COLO668 (cell line): ENCODE measurements at regions not wholly inside any gene's neighbourhood (a gene's known extent, or its start where the extent isn't known, plus 50 kb on each side); places are given as distances from the start of the nearest gene placed in this dataset.

Source experiments
- DNase-seq: peaks from one replicate; lab custom pipeline; 2025; ENCODE audit not compliant: unreplicated experiment; lab: John Stamatoyannopoulos, UW

- DNase-seq = no peak
Observed at GRCh38 chr10:36073796-36074345, 431.8 kb upstream of the FZD8 start.

DNA sequence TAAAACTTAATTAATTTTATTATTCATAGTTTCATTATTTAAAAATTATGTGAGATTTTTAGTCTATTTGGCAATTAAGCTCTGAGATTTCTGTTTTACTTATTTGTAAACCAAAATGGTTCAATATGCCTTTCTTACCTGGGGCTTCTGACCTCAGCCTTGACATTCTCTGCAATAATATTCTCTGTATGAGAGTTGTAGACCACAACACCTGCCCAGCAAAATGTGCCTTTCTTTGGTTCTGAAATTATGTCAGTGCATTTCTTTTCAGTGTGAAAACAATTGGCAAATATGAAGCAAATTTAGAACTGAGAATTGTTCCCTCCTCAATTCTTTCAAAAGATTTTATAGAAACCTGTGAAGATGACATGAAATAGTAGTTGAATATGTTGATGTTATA lies 426.4 kb upstream of the FZD8 start:
- DNase-seq = no peak

DNA sequence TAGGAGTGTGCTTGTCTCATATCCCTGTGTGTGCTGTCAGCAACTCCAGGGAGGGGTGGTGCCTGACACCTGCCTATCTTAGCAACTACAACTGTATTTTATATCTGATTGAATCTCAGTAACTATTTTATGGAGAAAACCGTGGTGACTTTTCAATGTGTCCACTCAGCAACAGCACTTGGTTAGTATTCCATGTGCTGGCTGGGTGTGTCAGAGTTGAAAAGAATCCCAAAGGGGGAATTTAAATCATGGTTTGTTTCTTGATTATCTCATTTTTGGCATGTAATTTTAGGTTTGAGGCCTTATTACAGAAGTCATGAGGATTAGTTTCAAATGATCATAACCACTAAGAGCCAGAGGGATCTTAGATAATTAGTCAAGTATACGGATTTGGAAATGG lies 425.7 kb upstream of the FZD8 start:
- no peak for DNase-seq

- no peak for DNase-seq
Observed at GRCh38 chr10:36066850-36067249, 424.8 kb upstream of the FZD8 start.

GRCh38 chr10:36066102-36066501 lies 424.0 kb upstream of the FZD8 start:
- no peak for DNase-seq

DNA sequence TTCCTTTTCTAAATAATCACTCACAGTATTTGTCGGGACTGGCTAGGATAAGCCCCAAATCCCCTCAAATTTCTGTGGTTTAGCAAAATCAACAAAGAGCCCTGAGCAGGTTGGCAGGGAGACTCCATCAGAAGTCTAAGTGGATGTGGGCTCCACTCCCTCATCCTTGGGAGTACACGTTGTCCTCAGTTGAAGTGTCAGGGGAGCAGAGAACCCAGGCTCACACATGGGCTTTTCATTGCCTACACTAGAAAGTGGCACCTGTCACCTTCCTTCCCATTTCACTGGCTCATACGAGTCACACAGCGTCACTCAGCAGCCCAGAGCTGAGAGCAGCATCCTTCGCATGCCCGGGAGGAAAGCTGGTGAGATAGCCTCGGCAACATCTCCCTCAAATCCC lies 421.3 kb upstream of the FZD8 start:
- DNase-seq = no peak

DNA sequence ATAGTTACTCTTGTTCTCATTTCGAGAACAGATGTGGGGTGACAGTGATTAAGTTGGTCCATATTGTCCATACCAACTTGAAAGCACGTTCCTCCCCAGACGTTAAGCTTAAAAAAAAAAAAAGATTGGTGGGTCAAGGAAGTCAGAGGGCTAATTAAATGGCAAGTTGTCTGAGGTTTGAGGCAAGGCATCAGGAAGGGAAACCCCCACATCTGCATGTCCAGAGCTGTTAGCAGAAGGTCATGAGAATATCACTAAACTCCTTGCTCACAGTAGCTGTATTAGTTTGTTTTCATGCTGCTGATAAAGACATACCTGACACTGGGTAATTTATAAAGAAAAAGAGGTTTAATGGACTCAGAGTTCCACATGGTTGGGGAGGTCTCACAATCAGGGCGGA lies 415.6 kb upstream of the FZD8 start:
- no peak for DNase-seq

- no peak for DNase-seq
Observed at GRCh38 chr10:36057180-36057579, 415.1 kb upstream of the FZD8 start.

DNA sequence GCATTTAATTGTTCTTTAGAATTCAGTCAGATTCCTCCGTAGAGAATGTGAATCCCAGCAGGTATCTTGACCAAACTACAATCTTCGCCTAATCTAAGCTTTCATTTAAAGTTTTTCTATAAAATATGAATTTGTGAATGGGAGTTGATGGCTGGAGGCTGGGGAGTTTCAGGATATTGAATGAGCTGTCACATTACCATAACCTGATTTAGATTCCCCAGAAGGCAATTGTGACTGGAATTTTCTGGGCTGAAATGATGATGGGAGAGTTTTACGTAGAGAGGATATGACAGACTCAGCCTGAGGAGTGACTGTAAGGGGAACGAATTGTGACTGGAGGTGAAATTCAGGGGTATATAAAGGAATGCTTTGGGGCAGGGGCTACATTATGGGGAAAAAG lies 411.7 kb upstream of the FZD8 start:
- no peak for DNase-seq

GRCh38 chr10:36053271-36053670 lies 411.2 kb upstream of the FZD8 start:
- DNase-seq = no peak

- DNase-seq = no peak
Observed at GRCh38 chr10:36051500-36051991, 409.4 kb upstream of the FZD8 start.

GRCh38 chr10:36050763-36051499 lies 408.8 kb upstream of the FZD8 start:
- DNase-seq = no peak

DNA sequence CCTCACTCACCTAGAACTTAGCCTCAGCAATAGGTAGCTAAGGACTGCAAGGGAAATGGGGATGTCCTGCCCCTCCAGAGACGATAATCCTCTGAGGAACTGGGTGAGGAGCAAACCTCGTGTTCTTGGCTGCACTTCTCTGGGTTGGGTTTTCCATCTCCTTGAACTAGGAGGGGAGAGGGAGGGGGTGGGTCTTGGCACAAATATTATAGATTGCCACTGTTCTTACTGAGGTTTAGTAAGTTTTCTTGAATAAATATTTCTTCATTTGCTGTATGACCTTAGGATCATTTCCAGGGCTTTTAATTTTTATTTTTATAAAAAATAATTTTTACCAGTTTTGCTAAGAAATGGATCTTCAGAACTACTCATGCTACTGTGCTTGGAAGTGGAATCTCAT lies 406.7 kb upstream of the FZD8 start:
- DNase-seq = no peak

DNA sequence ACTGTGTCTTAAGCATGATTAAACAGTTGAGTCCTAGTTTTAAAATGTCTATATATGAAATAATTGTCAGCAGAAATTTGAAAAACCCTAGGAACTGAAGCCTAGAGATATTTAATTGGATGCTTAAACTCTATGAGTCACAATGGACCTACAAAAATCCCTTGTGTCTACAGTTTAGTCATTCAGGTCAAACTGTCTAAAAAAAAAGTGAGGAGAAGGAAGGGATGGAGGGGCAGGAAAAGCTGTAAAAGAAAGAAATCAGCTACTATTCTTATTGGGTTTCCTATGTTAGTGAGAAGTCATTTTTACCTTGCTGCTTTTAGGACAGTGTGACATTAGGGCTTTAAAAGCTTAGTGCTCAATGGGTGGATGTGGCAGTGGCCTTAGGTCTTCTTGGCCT lies 406.1 kb upstream of the FZD8 start:
- DNase-seq = no peak

GRCh38 chr10:36042135-36042534 lies 400.0 kb upstream of the FZD8 start:
- DNase-seq = no peak

- DNase-seq = no peak
Observed at GRCh38 chr10:36038316-36038955, 396.3 kb upstream of the FZD8 start.

GRCh38 chr10:36036137-36036536 lies 394.0 kb upstream of the FZD8 start:
- DNase-seq = no peak

DNA sequence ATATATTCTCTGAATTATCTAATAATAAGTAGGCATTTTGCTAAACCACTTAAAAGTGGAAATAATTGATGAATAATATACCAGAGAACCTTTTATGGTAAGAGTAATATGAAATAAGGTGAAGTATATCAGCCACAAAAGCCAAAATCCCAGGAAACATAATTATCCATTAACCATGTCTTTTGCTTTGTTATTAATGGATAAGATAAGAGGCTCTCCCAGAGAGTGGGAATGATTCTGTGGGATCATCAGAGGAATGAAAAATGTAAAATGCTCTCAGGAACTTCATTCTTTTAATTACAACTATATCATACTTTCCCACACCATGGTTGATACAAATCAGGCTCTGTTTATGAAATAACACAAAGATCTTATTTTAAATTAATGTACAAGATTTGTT lies 391.7 kb upstream of the FZD8 start:
- DNase-seq = no peak

DNA sequence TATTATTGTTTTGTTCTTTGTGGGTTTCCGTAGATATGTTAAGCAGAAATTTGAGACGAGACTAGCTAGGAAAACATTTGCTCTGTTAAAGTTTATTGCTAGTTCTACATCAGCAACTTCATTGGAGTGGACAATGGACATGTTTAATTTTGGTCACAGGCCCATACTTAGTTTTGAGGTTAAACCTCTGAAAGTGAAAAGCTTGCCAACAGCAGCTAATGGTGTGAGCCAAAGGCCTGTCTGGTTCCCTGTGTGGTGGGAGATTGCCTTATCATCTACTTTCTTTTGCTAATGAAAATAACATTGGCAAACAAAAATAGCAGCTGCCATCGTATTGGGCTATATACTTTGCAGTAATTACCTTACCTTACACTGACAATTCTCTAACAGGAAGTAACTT lies 388.4 kb upstream of the FZD8 start:
- DNase-seq = no peak

GRCh38 chr10:36026656-36027390 lies 384.7 kb upstream of the FZD8 start:
- no peak for DNase-seq

- DNase-seq = no peak
Observed at GRCh38 chr10:36026081-36026480, 384.0 kb upstream of the FZD8 start.

DNA sequence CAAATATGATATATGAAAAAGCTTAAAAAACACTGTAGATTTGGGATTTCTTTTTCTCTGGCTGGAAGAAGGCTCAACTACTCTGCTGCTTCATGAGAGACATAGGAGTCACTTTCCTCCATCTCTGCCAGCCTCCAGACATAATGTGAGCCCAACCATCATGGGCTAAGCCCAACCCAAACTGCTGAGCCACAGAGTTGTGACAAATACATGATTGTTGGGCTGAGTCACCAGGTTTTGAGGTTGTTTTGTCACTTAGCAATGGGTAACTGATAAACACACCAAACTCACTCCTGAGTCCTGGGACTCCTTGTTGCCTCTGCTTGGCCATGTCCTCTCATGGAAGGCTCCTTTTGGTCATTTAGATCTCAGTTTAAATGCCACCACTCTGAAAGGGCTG lies 381.8 kb upstream of the FZD8 start:
- DNase-seq = no peak
